GM19455 (cell line): ENCODE measurements at regions not wholly inside any gene's neighbourhood (a gene's known extent, or its start where the extent isn't known, plus 50 kb on each side); places are given as distances from the start of the nearest gene placed in this dataset.

Source experiments
- ATAC-seq: cut with Tn5 transposase; IDR thresholded peaks from one replicate; pipeline ENCODE4 v1.9.1; 2021; ENCODE audit not compliant: unreplicated experiment

DNA sequence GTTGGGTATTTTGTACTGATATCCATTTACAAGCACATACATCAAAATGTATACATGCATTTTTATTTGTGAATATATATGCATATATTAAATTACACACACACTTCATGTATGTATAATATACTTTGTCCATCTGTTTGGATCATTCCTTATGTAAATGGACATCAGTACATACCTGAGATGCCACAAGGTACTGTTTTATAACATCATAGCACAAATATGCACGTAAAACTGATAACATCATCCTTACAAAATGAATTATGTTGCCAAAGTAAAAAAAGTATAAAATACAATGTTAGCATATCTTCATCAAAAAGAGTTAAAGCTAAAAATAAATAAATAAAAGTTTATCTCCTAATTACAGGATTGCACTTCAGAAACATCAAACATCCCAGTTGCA is 634.8 kb upstream of the UBE2E2 start:
- ATAC-seq = no peak

DNA sequence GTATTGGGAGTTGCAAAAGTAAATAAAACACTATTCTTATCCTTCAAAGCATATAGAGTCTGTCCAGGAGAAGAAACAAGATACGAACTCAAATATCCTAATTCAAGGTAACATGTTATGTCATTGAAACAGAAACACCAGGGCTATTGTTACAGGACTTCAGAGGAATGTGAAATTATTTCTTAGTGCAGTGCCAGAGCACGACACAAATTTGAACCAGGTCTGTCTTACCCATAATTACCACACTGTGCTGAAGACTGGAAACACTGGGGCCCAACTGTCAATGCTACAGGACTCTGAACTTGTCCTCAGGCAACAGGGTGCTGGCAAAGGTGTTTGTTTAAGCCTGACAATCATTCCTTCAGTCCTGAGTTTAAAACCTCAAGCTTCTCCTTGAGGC is 633.6 kb upstream of the UBE2E2 start:
- ATAC-seq = no peak

DNA sequence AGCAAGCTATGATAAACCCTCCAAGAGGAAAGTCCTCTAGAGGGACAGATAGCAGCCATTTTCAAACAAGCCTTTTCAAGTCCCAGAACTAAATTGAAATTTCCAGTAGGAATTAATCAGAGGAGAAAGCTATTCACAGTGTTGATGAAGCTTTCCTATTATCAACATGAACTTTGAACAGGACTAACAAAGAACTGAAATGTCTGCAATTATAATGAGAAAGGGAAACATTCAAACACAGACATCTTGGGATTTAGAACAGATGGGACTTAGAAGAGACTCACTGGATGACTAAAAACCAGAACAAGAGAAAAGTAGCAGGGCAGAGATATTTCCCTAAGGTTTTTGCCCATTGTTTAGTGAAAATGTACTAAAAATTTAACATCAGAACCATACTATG is 622.1 kb upstream of the UBE2E2 start:
- ATAC-seq = no peak

- ATAC-seq = no peak
Measured at GRCh38 chr3:22582266-22582665, 620.9 kb upstream of the UBE2E2 start.

DNA sequence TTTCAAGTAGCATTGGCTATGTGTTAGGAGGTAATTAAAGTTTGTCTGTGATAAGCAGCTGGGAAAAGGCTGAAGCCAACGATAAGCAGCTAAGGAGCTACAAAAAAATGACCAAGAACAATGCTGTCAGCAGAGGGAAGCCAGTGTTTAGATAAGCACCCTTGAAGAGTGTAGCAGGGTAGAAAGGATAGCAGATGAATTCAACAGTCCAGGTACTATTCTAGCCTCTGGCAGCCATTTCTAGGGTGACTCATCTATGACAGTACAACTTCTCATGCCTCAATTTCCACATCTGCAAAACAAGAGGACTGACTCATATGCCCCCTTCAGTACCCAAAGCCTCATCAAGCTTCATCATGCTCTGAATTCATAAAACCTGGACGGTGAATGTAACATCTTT is 617.6 kb upstream of the UBE2E2 start:
- ATAC-seq = no peak

DNA sequence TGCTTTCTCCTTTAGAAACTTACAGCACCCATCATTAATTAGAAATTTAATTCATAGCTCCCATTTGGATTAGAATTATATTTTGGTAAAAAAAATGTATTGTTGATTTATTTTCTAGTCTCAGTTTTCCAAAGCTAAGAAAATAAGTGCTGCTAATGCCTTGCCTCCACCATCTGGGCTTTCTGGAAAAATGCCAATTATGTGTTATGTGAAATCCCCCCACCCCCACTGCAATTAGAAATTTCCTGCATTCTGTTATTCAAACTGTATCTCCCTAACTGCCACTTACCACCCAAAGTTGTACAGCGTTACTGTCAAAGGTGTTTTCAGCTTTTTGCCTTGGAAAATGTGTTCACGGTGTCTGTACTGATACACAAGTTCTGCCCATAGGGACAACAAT is 617.2 kb upstream of the UBE2E2 start:
- ATAC-seq = no peak

DNA sequence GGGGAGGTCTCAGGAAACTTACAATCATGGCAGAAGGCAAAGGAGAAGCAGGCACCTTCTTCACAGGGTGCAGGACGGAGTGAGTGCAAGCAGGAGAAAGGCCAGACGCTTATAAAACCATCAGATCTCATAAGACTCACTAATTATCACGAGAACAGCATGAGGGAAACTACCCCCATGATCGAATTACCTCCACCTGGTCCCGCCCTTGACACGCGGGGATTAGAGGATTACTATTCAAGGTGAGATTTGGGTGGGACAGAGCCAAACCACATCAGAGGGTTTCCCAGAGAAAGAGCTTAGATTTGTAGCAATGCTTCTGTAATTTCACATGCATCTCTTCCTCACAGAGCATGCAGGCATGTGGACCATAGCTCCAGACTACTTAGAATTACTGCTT is 615.7 kb upstream of the UBE2E2 start:
- no peak for ATAC-seq

DNA sequence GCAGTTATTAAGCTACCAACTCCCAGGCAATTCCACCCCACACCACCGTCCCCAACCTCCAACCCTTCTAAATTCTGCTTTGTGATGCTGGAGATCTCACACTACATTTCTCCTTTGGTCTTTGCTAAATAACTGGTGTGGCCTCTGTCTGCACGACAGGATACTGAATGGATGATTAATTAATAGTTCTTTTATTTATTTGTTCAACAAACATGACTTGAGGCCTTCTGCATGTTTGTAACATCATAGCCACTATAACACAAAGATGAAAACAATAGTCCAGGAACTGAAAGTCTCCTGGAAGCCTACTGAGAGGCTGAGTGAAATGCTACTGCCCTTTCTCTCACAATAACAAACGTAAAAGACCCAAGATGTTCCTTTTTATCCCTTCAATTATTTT is 609.5 kb upstream of the UBE2E2 start:
- no peak for ATAC-seq

- no peak for ATAC-seq
Measured at GRCh38 chr3:22594990-22595389, 608.1 kb upstream of the UBE2E2 start.

DNA sequence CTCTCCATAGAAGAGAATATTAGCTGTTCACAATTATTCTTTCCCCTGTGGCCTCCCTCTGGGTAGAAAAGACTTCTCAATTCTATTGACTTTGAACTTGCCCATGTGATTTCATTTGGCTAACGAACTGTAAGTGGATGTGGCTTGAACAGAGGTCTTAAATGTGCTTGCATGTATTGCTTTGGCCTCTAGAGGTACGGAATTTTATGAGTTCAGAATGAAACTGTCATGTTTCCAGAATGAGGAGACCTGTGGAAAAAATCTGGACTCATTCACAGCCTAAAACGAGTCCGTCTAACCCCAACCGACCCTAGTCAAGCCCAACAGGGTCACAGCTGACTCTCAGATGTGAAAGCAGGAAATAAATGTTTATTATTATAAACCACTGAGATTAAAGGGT is 596.7 kb upstream of the UBE2E2 start:
- ATAC-seq = no peak

DNA sequence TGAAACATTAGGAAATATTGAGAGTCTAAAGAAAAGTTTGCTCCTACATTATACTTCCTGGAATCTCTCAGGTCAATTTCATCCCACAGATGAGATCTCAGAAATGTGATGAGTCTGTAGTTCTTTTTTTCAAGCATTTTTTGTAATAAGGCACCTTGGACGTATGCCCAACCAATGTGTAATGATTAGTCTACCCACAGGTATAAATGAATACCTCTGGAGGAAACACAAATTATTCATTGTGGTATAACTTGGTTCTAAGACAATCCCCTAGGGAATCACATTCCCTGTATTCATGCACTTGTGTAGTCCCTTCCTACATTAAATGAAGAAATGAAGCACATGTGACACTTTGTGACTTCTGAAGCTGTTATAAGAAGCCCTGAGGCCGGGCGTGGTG is 596.2 kb upstream of the UBE2E2 start:
- no peak for ATAC-seq

GRCh38 chr3:22608093-22608492 is 595.0 kb upstream of the UBE2E2 start:
- ATAC-seq = no peak

DNA sequence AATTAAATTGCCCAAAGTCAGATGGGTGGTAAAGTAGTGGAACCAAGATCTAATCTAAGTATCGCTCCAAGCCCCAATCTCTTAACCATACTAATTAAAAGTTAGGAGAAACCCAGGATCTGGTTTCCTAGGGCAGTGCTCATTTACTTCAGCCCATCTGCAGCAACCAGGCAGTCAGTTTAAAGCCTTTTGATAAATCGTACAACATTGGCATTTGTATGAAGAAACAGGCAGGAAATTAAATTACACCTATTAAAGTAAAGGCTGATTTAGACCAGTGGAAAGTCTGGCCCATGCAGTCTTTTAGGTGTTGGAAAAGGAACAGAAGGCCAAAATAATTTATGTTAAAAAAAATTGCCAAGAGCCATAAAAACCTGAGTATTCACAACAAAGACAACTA is 594.4 kb upstream of the UBE2E2 start:
- no peak for ATAC-seq

DNA sequence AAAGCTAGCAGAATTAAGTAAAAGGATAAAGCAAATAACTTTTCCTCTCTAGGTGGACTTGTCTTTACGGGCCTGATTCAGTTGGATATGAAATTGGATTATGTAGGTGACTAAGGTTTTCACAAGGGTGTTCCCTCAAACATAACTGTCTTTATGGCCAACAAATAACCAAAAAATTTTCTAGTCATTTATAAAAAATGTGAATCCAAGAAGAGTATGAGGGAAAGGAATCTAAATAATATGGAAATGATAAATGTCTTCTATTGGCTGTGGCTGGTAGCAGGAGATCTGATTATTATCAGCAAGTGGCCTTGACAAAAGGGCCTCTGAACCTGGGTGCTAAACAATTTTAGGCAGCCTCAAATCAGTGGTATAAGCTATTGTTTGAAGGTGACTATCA is 594.0 kb upstream of the UBE2E2 start:
- ATAC-seq = no peak

DNA sequence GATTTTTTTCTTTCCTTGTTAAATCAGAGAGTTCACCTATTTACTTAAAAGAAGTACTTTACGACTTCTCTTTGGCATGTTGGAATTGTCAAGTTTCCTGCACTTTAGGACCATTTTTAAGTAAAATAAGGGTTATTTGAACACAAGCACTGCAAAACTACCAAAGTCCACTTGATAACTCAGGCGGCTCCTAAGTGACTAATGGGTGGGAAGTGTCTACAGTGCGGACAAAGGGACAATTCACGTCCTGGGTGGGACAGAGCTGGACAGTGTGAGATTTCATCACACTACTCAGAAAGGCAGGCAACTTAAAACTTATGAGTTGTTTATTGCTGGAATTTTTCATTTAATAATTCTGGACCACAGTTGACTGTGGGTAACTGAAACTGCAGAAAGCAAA is 590.2 kb upstream of the UBE2E2 start:
- no peak for ATAC-seq

- no peak for ATAC-seq
Measured at GRCh38 chr3:22615790-22616189, 587.3 kb upstream of the UBE2E2 start.

DNA sequence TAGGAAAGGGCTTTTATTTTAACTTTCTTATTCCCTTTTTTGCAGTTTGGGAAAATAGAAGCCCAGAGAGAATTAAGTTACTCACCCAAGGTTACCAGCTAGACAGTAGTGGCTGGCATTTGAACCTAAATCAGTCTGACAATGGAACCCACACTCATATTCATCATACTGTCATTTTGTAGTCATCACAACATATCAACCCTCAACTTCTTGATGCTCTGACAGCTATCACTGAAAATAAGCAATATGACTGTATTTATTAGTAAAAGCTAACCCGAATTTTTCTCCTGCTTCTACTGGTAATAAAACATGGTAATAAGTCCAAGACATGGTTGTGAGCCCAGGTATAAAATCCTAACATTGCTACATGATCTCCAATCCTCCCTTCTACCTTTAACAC is 585.8 kb upstream of the UBE2E2 start:
- ATAC-seq = no peak

DNA sequence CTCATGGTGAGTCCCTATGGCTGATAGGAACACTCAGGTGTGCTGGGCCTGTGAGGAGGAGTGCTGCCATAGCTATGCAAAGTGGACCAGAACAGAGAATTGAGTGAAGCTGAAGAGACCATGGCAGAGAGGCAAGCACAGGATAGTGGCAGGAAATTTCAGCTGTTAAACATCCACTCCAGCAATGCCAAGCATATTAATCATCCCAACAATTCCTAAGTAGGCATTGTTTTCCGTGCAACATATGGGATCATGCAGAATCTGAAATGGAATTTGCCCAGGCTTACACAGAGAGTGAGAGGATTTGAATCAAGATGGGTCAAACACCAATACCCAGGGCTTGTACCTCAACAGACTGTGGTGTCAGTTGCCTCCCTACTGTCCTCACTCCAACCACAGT is 582.6 kb upstream of the UBE2E2 start:
- ATAC-seq = no peak

GRCh38 chr3:22621205-22621809 is 581.8 kb upstream of the UBE2E2 start:
- no peak for ATAC-seq

DNA sequence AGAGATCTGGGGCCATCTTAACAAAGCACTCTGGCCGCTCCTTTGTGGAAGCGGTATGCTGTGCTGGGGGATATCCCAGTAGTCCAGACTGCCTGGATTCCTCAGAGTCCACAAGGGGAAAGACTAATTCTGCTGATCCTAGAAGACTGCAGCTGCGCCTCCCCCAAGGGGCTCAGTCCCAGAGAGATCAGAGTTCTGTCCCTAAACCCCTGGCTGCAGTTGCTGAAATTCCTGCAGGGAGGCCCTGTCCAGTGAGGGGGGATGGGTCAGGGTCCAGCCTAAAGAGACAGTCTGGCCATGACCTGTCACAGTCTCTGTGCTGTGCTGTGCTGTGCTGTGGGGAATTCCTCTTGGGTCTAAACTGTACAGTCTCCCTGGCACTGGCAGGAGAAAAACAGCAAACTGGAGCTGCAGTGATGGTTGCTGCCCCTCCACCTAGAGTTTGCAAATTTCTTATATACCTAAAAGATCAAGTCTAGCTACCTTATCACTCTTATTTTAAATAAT is 575.1 kb upstream of the UBE2E2 start:
- no peak for ATAC-seq

GRCh38 chr3:22632536-22632935 is 570.6 kb upstream of the UBE2E2 start:
- no peak for ATAC-seq

DNA sequence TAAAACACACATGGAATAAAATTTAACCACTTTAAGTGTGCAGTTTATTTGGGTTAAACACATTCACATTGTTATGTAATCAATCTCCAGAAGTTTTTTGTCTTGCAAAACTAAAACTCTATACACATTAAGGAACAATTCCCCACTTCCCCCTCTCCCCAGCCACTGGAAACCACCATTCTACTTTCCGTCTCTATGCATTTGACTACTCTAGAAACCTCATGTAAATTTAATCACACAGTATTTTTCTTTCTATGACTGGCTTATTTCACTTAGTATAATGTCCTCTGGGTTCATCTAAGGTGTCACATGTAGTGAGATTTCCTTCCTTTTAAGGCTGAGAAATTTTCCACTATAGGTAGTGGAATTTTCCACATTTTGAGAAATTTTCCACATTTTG is 568.7 kb upstream of the UBE2E2 start:
- no peak for ATAC-seq

- no peak for ATAC-seq
Measured at GRCh38 chr3:22659651-22660475, 543.3 kb upstream of the UBE2E2 start.
